ENCODE measurements at regions not wholly inside any gene's neighbourhood (a gene's known extent, or its start where the extent isn't known, plus 50 kb on each side); places are given as distances from the start of the nearest gene placed in this dataset.

GRCh38 chr11:127230392-127230791 is 229.8 kb upstream of the KIRREL3 start:
- ChIA-PET CTCF (no interaction called here), POLR2A (no interaction called here)
- Mint-ChIP-seq H3K4me1 (no peaks in the 10 kb centered on the region), H3K27ac (no peak overlapping the region), H3K4me3 (no peak overlapping the region), H3K9me3 (no peaks in the 10 kb centered on the region), H3K36me3 (no peaks in the 10 kb centered on the region), H3K27me3 (ENCODE audit: low read depth) (no peaks in the 10 kb centered on the region; the same call in none of the 2 replicates)
- TF ChIP-seq ZNF281 (CRISPR knock-in tag; IDR thresholded peaks at IDR 0.05) (no peak), HMGA2 (CRISPR knock-in tag; IDR thresholded peaks at IDR 0.05) (peak; percentile 99)
- no peak for ATAC-seq
- DNase-seq (ENCODE audit: low spot score): no peak

GRCh38 chr11:127226949-127227348 is 226.4 kb upstream of the KIRREL3 start:
- Mint-ChIP-seq H3K4me3 (no peak overlapping the region), H3K36me3 (no peaks in the 10 kb centered on the region), H3K9me3 (no peaks in the 10 kb centered on the region), H3K27ac (no peak overlapping the region), H3K4me1 (peaks cover 6% of the 10 kb centered on the region), H3K27me3 (ENCODE audit: low read depth) (peaks cover 2% of the 10 kb centered on the region)
- ChIA-PET CTCF (no interaction called here), POLR2A (no interaction called here)
- DNase-seq (ENCODE audit: low spot score) (no peak), ATAC-seq (no peak)
- no peak for TF ChIP-seq ATF3 (CRISPR knock-in tag; conservative IDR thresholded peaks at IDR 0.05)

GRCh38 chr11:127226380-127226779 is 225.8 kb upstream of the KIRREL3 start:
- Mint-ChIP-seq H3K27ac (no peak overlapping the region), H3K4me3 (no peak overlapping the region), H3K9me3 (no peaks in the 10 kb centered on the region), H3K27me3 (ENCODE audit: low read depth) (peaks cover 2% of the 10 kb centered on the region), H3K36me3 (no peaks in the 10 kb centered on the region), H3K4me1 (peaks cover 6% of the 10 kb centered on the region)
- POLR2A ChIA-PET: no interaction called here
- ATAC-seq (no peak), DNase-seq (ENCODE audit: low spot score) (no peak)
- CTCF ChIA-PET: no interaction called here
- TF ChIP-seq STAT6 (CRISPR knock-in tag; conservative IDR thresholded peaks at IDR 0.05; ENCODE audit: low read depth) (no peak), JAZF1 (CRISPR knock-in tag; IDR thresholded peaks at IDR 0.05) (no peak), ZSCAN18 (CRISPR knock-in tag; IDR thresholded peaks at IDR 0.05) (no peak), NFE2L1 (CRISPR knock-in tag; IDR thresholded peaks at IDR 0.05) (no peak), ESRRA (CRISPR knock-in tag; IDR thresholded peaks at IDR 0.05; ENCODE audit: borderline replicate concordance) (no peak), CREB1 (CRISPR knock-in tag; IDR thresholded peaks at IDR 0.05) (no peak), ZNF396 (CRISPR knock-in tag; IDR thresholded peaks at IDR 0.05; ENCODE audit: borderline replicate concordance) (no peak), ZNF423 (CRISPR knock-in tag; IDR thresholded peaks at IDR 0.05) (no peak), ZNF416 (CRISPR knock-in tag; IDR thresholded peaks at IDR 0.05) (no peak), ATF2 (CRISPR knock-in tag; IDR thresholded peaks at IDR 0.05; ENCODE audit: borderline replicate concordance, low read depth) (no peak), PREB (CRISPR knock-in tag; IDR thresholded peaks at IDR 0.05; ENCODE audit: borderline replicate concordance) (no peak), NR2C2 (CRISPR knock-in tag; IDR thresholded peaks at IDR 0.05) (no peak), JUN (CRISPR knock-in tag; IDR thresholded peaks at IDR 0.05) (no peak), PRDM15 (CRISPR knock-in tag; IDR thresholded peaks at IDR 0.05) (no peak), KAT7 (CRISPR knock-in tag; IDR thresholded peaks at IDR 0.05; ENCODE audit: borderline replicate concordance) (no peak)

All from WTC11 (cell line).